ENCODE measurements at regions not wholly inside any gene's neighbourhood (a gene's known extent, or its start where the extent isn't known, plus 50 kb on each side); places are given as distances from the start of the nearest gene placed in this dataset.

- DNase-seq (ENCODE audit: low read depth in 2 of 2), result no peak
Observed at GRCh38 chr22:49213731-49214352, 613.8 kb downstream of the BRD1 start.

GRCh38 chr22:49212466-49212865 is 615.2 kb downstream of the BRD1 start:
- no peak for DNase-seq (ENCODE audit: low read depth in 2 of 2)

- no peak for DNase-seq (ENCODE audit: low read depth in 2 of 2)
Observed at GRCh38 chr22:49212002-49212401, 615.7 kb downstream of the BRD1 start.

- DNase-seq (ENCODE audit: low read depth in 2 of 2), result no peak
Observed at GRCh38 chr22:49211176-49211575, 616.5 kb downstream of the BRD1 start.

GRCh38 chr22:49210606-49211005 is 617.1 kb downstream of the BRD1 start:
- no peak for DNase-seq (ENCODE audit: low read depth in 2 of 2)

GRCh38 chr22:49209452-49210195 is 618.0 kb downstream of the BRD1 start:
- DNase-seq (ENCODE audit: low read depth in 2 of 2), result no peak

GRCh38 chr22:49208768-49209252 is 618.9 kb downstream of the BRD1 start:
- DNase-seq (ENCODE audit: low read depth in 2 of 2), result no peak

- DNase-seq (ENCODE audit: low read depth in 2 of 2), result no peak
Observed at GRCh38 chr22:49208004-49208402, 619.7 kb downstream of the BRD1 start.

GRCh38 chr22:49207008-49208003 is 620.4 kb downstream of the BRD1 start:
- no peak for DNase-seq (ENCODE audit: low read depth in 2 of 2)

- DNase-seq (ENCODE audit: low read depth in 2 of 2), result no peak
Observed at GRCh38 chr22:49206281-49206680, 621.4 kb downstream of the BRD1 start.

- DNase-seq (ENCODE audit: low read depth in 2 of 2), result no peak
Observed at GRCh38 chr22:49205483-49205800, 622.2 kb downstream of the BRD1 start.

- no peak for DNase-seq (ENCODE audit: low read depth in 2 of 2)
Observed at GRCh38 chr22:49204599-49205482, 622.8 kb downstream of the BRD1 start.

- no peak for DNase-seq (ENCODE audit: low read depth in 2 of 2)
Observed at GRCh38 chr22:49203859-49204598, 623.6 kb downstream of the BRD1 start.

- no peak for DNase-seq (ENCODE audit: low read depth in 2 of 2)
Observed at GRCh38 chr22:49203091-49203858, 624.4 kb downstream of the BRD1 start.

- no peak for DNase-seq (ENCODE audit: low read depth in 2 of 2)
Observed at GRCh38 chr22:49202226-49202625, 625.4 kb downstream of the BRD1 start.

- DNase-seq (ENCODE audit: low read depth in 2 of 2), result no peak
Observed at GRCh38 chr22:49201046-49201970, 626.4 kb downstream of the BRD1 start.

- DNase-seq (ENCODE audit: low read depth in 2 of 2), result no peak
Observed at GRCh38 chr22:49199224-49199623, 628.4 kb downstream of the BRD1 start.

GRCh38 chr22:49198705-49199084 is 629.0 kb downstream of the BRD1 start:
- no peak for DNase-seq (ENCODE audit: low read depth in 2 of 2)
